BE2C (cell line): ENCODE measurements at regions not wholly inside any gene's neighbourhood (a gene's known extent, or its start where the extent isn't known, plus 50 kb on each side); places are given as distances from the start of the nearest gene placed in this dataset.

Experiments
- DNase-seq: peaks from one replicate; pipeline ENCODE4 v3.0.0-alpha.2; 2020
- H3K27me3 ChIP-seq: fragments of 250-450 bp; sonication (Bioruptor Pico); 2 replicates; pipeline ENCODE4 v1.5.1; 2020; ENCODE audit warnings: mild to moderate bottlenecking
- H3K36me3 ChIP-seq: fragments of 250-450 bp; sonication (Bioruptor Pico); 2 replicates; pipeline ENCODE4 v1.5.1; 2020; ENCODE audit warnings: mild to moderate bottlenecking
- H3K4me1 ChIP-seq: fragments of 250-450 bp; sonication (Bioruptor Pico); 2 replicates; pipeline ENCODE4 v1.5.1; 2020
- H3K4me3 ChIP-seq: 2 replicates; pipeline ENCODE4 v1.5.1; 2011; ENCODE audit warnings: low read depth, low read length
- H3K9me3 ChIP-seq: fragments of 250-450 bp; sonication (Bioruptor Pico); 2 replicates; pipeline ENCODE4 v1.5.1; 2020
- TF ChIP-seq, protein P1 (sequence below): IDR thresholded peaks from 2 replicates; pipeline ENCODE4 v1.5.1; 2012; ENCODE audit warnings: mild to moderate bottlenecking, low read depth, low read length

GRCh38 chr5:118185018-118185417, 803.3 kb downstream of the DTWD2 start:
- no peaks in the 10 kb centered on the region for H3K9me3 ChIP-seq
- no peak for DNase-seq
- TF ChIP-seq, protein P1, sequence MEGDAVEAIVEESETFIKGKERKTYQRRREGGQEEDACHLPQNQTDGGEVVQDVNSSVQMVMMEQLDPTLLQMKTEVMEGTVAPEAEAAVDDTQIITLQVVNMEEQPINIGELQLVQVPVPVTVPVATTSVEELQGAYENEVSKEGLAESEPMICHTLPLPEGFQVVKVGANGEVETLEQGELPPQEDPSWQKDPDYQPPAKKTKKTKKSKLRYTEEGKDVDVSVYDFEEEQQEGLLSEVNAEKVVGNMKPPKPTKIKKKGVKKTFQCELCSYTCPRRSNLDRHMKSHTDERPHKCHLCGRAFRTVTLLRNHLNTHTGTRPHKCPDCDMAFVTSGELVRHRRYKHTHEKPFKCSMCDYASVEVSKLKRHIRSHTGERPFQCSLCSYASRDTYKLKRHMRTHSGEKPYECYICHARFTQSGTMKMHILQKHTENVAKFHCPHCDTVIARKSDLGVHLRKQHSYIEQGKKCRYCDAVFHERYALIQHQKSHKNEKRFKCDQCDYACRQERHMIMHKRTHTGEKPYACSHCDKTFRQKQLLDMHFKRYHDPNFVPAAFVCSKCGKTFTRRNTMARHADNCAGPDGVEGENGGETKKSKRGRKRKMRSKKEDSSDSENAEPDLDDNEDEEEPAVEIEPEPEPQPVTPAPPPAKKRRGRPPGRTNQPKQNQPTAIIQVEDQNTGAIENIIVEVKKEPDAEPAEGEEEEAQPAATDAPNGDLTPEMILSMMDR = no peak
- no peak overlapping the region for H3K4me3 ChIP-seq
- no peaks in the 10 kb centered on the region for H3K27me3 ChIP-seq
- H3K4me1 ChIP-seq = no peaks in the 10 kb centered on the region
- H3K36me3 ChIP-seq = no peaks in the 10 kb centered on the region

- H3K27me3 ChIP-seq = no peaks in the 10 kb centered on the region
- no peaks in the 10 kb centered on the region for H3K9me3 ChIP-seq
- TF ChIP-seq, protein P1 = no peak
- DNase-seq = no peak
- no peak overlapping the region for H3K4me3 ChIP-seq
- H3K4me1 ChIP-seq = no peaks in the 10 kb centered on the region
- H3K36me3 ChIP-seq = no peaks in the 10 kb centered on the region
Observed at GRCh38 chr5:118176146-118176545, 812.2 kb downstream of the DTWD2 start.

GRCh38 chr5:118174671-118175070, 813.7 kb downstream of the DTWD2 start:
- DNase-seq = no peak
- H3K9me3 ChIP-seq = no peaks in the 10 kb centered on the region
- no peaks in the 10 kb centered on the region for H3K27me3 ChIP-seq
- peaks cover 1% of the 10 kb centered on the region; the same call in 1 of the 2 replicates for H3K4me1 ChIP-seq
- no peak overlapping the region for H3K4me3 ChIP-seq
- TF ChIP-seq, protein P1 = no peak
- H3K36me3 ChIP-seq = no peaks in the 10 kb centered on the region

GRCh38 chr5:118173340-118173739, 815.0 kb downstream of the DTWD2 start:
- Histone ChIP-seq H3K9me3 (no peaks in the 10 kb centered on the region), H3K27me3 (no peaks in the 10 kb centered on the region), H3K4me3 (no peak overlapping the region), H3K4me1 (peaks cover 7% of the 10 kb centered on the region; the same call in 1 of the 2 replicates), H3K36me3 (no peaks in the 10 kb centered on the region)
- TF ChIP-seq, protein P1 = no peak
- no peak for DNase-seq

DNA sequence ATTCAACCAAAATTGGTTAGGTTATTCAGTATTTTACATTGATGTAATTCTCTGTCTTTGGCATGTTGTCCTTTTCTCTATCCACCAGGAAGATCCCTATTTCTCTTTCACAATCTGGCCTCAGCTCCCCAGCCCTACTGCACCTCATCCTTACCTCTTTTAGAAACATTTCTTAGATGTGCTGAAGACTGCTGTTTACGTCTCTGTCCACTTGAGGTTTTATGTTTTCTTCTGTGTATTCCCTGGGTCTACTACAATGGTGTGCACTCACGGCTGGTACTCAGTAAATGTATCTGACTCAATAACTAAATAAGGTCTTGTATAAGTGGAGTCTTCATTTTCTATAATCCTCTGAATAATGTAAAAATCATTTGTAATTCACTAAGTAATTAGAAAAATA, 822.7 kb downstream of the DTWD2 start:
- Histone ChIP-seq H3K36me3 (no peaks in the 10 kb centered on the region), H3K4me3 (no peak overlapping the region), H3K4me1 (peaks cover 9% of the 10 kb centered on the region; the same call in 1 of the 2 replicates), H3K9me3 (no peaks in the 10 kb centered on the region), H3K27me3 (no peaks in the 10 kb centered on the region)
- DNase-seq = no peak
- TF ChIP-seq, protein P1 = no peak

DNA sequence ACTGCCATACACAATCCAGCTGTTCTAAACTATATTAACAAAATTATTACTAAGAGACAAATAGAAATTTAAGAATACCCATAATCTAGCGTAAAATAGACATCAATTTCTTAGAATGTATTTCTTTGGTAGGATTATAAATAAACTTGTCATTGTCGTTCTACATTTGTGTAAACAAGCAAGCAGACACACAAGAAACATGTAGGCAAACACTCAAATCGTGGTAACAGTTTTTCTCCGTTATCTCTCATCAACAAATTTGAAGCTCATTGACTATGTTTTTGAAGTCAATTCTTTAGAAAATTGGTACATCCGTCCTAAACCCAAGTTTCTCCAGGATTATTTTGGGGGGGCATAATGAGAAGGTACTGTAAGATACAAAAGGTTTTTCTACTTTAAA, 832.2 kb downstream of the DTWD2 start:
- no peak for DNase-seq
- H3K4me1 ChIP-seq = no peaks in the 10 kb centered on the region

More for the DNA sequence above, 832.2 kb downstream of the DTWD2 start:
- H3K27me3 ChIP-seq = no peaks in the 10 kb centered on the region
- TF ChIP-seq, protein P1 = no peak
- H3K9me3 ChIP-seq = no peaks in the 10 kb centered on the region
- no peaks in the 10 kb centered on the region for H3K36me3 ChIP-seq
- no peak overlapping the region for H3K4me3 ChIP-seq
